ENCODE measurements at regions not wholly inside any gene's neighbourhood (a gene's known extent, or its start where the extent isn't known, plus 50 kb on each side); places are given as distances from the start of the nearest gene placed in this dataset.
A peak's percentile ranks its signal among the peaks of the same experiment; 100 is the strongest.

- Histone ChIP-seq H2BK120ac (ENCODE audit: low read depth, low read length) (no peak overlapping the region), H3K27me3 (ENCODE audit: control insufficient read depth, insufficient read depth, low read length) (no peaks in the 10 kb centered on the region), H3K36me3 (ENCODE audit: control insufficient read depth, insufficient read depth, low read length) (no peaks in the 10 kb centered on the region), H4K20me1 (ENCODE audit: insufficient read depth, low read length) (no peaks in the 10 kb centered on the region), H2BK5ac (ENCODE audit: low read depth, low read length, poor library complexity, severe bottlenecking) (no peak overlapping the region), H3K9me1 (ENCODE audit: insufficient read depth, low read length) (no peaks in the 10 kb centered on the region), H3K14ac (replicated peaks; ENCODE audit: low read depth, low read length) (no peak overlapping the region), H4K8ac (ENCODE audit: low read depth in 2 of 2, low read length in 2 of 2) (no peak overlapping the region), H2AFZ (replicated peaks; ENCODE audit: low read length, poor library complexity) (no peak overlapping the region), H3K79me1 (ENCODE audit: low read depth in 1 of 2, low read length in 2 of 2) (no peaks in the 10 kb centered on the region), H2BK15ac (ENCODE audit: low read depth, low read length) (no peak overlapping the region), H3K23ac (ENCODE audit: low read depth, low read length) (no peak overlapping the region), H2BK20ac (ENCODE audit: low read depth, low read length) (no peak overlapping the region), H3K4me2 (ENCODE audit: low read depth, low read length) (no peak overlapping the region), H3K56ac (ENCODE audit: extremely low read depth, insufficient read depth, low read length) (no peak overlapping the region), H4K91ac (ENCODE audit: insufficient read depth, low read depth, low read length) (no peak overlapping the region), H4K5ac (ENCODE audit: low read depth, low read length) (no peak overlapping the region), H3K9me3 (ENCODE audit: control insufficient read depth, insufficient read depth, low read length) (no peaks in the 10 kb centered on the region), H3K4me3 (ENCODE audit: insufficient read depth, low read depth, low read length) (no peak overlapping the region), H3K27ac (ENCODE audit: insufficient read depth, low read length) (no peak overlapping the region), H3K9ac (ENCODE audit: low read depth, low read length) (no peak overlapping the region), H3K4me1 (ENCODE audit: control insufficient read depth, insufficient read depth, low read length) (no peaks in the 10 kb centered on the region), H2AK9ac (replicated peaks; ENCODE audit: low read depth, low read length, poor library complexity) (no peak overlapping the region), H2AK5ac (ENCODE audit: low read depth, low read length) (no peak overlapping the region), H3K4ac (ENCODE audit: low read depth, low read length) (no peak overlapping the region), H3K18ac (ENCODE audit: low read depth, low read length) (no peak overlapping the region)
- dilution Hi-C loops (cut with HindIII; ENCODE audit: low sequenced_read_pairs, unreplicated experiment) (no loop called here), intact Hi-C loops (cut with micrococcal nuclease) (no loop called here), in situ Hi-C loops (cut with MboI; ENCODE audit: low sequenced_read_pairs) (no loop called here)
- no peak for TF ChIP-seq POLR2A (IDR thresholded peaks at IDR 0.05; ENCODE audit: low read depth, low read length)
- TF ChIP-seq RFX5 (IDR thresholded peaks at IDR 0.05; ENCODE audit: low read depth, low read length), result no peak
- no peak for TF ChIP-seq SMC3 (IDR thresholded peaks at IDR 0.05; ENCODE audit: low read depth, low read length)
- no peak for TF ChIP-seq MAFK (IDR thresholded peaks at IDR 0.05; ENCODE audit: low read depth, low read length)
- TF ChIP-seq MXI1 (IDR thresholded peaks at IDR 0.05; ENCODE audit: borderline replicate concordance, low read depth, low read length), result no peak
- TF ChIP-seq CEBPB (IDR thresholded peaks at IDR 0.05; ENCODE audit: low read depth, low read length), result no peak
- no peak for TF ChIP-seq CHD1 (IDR thresholded peaks at IDR 0.05; ENCODE audit: low read depth, low read length)
- TF ChIP-seq RCOR1 (IDR thresholded peaks at IDR 0.05; ENCODE audit: insufficient replicate concordance, low read length), result no peak
- no peak for TF ChIP-seq NFE2L2 (IDR thresholded peaks at IDR 0.05; ENCODE audit: low read depth, low read length)
- no peak for TF ChIP-seq RAD21 (IDR thresholded peaks at IDR 0.05; ENCODE audit: low read length)
- no peak for TF ChIP-seq USF2 (IDR thresholded peaks at IDR 0.05; ENCODE audit: low read depth, low read length)
- no peak for TF ChIP-seq CTCF (conservative IDR thresholded peaks at IDR 0.05; ENCODE audit: low read depth, low read length)
- TF ChIP-seq ELK1 (IDR thresholded peaks at IDR 0.05; ENCODE audit: borderline replicate concordance, low read depth, low read length), result no peak
- TF ChIP-seq MAZ (IDR thresholded peaks at IDR 0.05; ENCODE audit: borderline replicate concordance, low read depth, low read length), result no peak
- TF ChIP-seq BHLHE40 (IDR thresholded peaks at IDR 0.05; ENCODE audit: low read depth, low read length), result no peak
- ATAC-seq (ENCODE audit: low read depth) (peak; percentile 48; the same call in 1 of the 2 replicates), DNase-seq (peak; percentile 37)
- no CpG with 5 or more reads among the region's 2 CpGs for WGBS, 2 experiments (ENCODE audit: extremely low coverage in 2 of 2, insufficient read length in 1 of 2)
- CTCF ChIA-PET, result no interaction called here
- POLR2A ChIA-PET (ENCODE audit: unreplicated experiment), result no interaction called here
- no TSS peak for BruUV-seq (replicated peaks)
Measured at GRCh38 chr13:62302341-62302740, 886.7 kb upstream of the PCDH20 start.
